ENCODE measurements at regions not wholly inside any gene's neighbourhood (a gene's known extent, or its start where the extent isn't known, plus 50 kb on each side); places are given as distances from the start of the nearest gene placed in this dataset.

DNA sequence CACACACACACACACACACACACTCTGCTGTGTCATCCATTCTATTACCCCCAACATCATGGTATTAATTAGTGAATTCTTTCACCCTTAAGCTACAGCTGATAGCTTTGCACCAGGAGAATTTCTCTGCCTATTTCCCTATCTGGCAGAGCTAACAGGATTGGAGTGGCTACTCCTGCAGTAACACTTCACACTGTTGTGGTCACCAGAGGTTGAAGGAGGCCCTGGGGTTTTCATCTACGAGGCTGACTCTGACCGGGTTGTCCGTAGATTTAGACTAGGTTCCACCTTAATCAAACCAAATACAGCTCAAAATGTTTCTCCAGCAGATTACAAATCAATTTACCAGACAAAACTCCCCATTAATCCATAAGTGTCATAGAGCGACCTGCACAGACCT, 69.2 kb upstream of the RIPOR2 start:
- no peak for DNase-seq
- no peak overlapping the region for H3K4me3 Mint-ChIP-seq
- no peaks in the 10 kb centered on the region for H3K27me3 Mint-ChIP-seq
- peaks cover 53 to 67% of the 10 kb centered on the region in 2 donors for H3K4me1 Mint-ChIP-seq (ENCODE audit: low read depth in 2 of 2)
- H3K36me3 Mint-ChIP-seq (ENCODE audit: insufficient read depth), result peaks cover 11% of the 10 kb centered on the region
- no peak for ATAC-seq (replicated peaks)
- H3K9me3 Mint-ChIP-seq, result no peaks in the 10 kb centered on the region
- H3K27ac Mint-ChIP-seq, result peak overlapping the region in 1 of 2 donors; percentile 96

DNA sequence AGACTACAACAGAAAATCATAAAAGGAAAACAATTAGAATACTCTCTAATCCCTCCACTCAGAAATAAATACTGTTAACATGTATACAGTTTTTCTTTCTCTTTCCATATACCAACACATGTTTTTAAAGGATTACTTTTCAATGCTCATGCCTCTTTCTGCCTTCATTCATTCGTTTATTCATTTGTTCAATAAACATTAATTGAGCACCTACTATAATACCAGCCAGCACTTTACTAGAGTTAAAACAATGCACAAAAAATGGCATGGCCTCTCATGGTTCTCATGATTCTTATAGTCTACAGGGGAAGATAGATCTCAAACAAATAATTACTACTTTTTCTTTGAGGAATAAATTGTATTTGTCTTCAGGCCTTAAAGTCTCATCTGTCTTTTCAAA, 70.3 kb upstream of the RIPOR2 start:
- Mint-ChIP-seq H3K27me3 (no peaks in the 10 kb centered on the region), H3K4me3 (peak overlapping the region; percentile 61 to 63), H3K36me3 (ENCODE audit: insufficient read depth) (peaks cover 9% of the 10 kb centered on the region), H3K4me1 (ENCODE audit: low read depth in 2 of 2) (peaks cover 50 to 69% of the 10 kb centered on the region in 2 donors), H3K27ac (peak overlapping the region; percentile 85 to 96), H3K9me3 (no peaks in the 10 kb centered on the region)
- no peak for DNase-seq
- peak; percentile 2 for ATAC-seq (replicated peaks)

DNA sequence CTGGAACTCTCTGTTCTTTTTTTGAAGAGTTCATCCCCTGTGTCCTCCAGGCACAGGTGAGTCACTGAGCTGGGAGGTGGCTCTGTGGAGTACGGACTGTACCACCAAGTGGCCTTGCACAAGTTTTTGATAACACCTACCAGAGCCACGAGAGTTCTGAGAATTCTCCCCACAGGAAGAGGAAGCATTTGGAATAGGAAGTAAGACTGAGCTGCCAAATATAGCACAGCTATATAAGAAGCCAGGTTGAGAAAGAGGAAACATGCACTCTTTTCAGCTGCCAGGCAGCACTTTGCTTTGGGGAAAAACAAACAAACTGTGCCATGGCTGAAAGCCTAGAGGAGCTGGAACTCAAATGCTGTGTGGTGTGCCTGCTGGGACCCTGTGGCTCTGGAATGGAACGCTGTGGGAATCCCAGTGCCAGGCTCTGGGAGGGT, 70.8 kb upstream of the RIPOR2 start:
- peak; percentile 73 for ATAC-seq (replicated peaks)
- Mint-ChIP-seq H3K4me1 (ENCODE audit: low read depth in 2 of 2) (peaks cover 50 to 73% of the 10 kb centered on the region in 2 donors), H3K4me3 (peak overlapping the region; percentile 61 to 63), H3K27me3 (no peaks in the 10 kb centered on the region), H3K36me3 (ENCODE audit: insufficient read depth) (peaks cover 5% of the 10 kb centered on the region), H3K27ac (peak overlapping the region; percentile 85 to 96), H3K9me3 (no peaks in the 10 kb centered on the region)
- peak in 1 of 3 experiments; percentile 21 for DNase-seq

DNA sequence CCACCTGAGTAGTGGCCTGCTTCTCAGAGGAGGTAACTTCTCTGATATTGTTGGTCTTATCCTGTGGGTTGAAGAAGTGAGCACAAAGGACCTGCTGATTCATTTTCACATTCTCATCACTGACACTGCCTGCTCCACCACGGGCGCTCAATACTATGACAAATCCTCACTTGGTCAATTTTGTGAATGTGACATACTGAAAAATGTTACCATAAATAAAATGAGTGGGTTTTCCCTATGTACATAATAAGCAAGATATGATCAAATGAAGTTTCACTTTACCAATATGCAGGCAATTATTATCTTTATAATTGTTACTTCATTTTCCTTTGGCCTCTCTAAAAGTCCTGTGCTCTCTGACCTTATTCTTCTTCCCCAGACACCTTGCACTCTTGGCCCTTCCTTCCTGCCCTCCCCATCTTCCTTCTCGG, 71.5 kb upstream of the RIPOR2 start:
- peaks cover 2% of the 10 kb centered on the region for H3K36me3 Mint-ChIP-seq (ENCODE audit: insufficient read depth)
- peak overlapping the region; percentile 85 to 96 for H3K27ac Mint-ChIP-seq
- H3K4me1 Mint-ChIP-seq (ENCODE audit: low read depth in 2 of 2), result peaks cover 54 to 76% of the 10 kb centered on the region in 2 donors
- no peaks in the 10 kb centered on the region for H3K27me3 Mint-ChIP-seq
- no peaks in the 10 kb centered on the region for H3K9me3 Mint-ChIP-seq
- ATAC-seq (replicated peaks), result peak; percentile 74
- peak in 1 of 3 experiments; percentile 28 for DNase-seq
- H3K4me3 Mint-ChIP-seq, result peak overlapping the region; percentile 61 to 63

DNA sequence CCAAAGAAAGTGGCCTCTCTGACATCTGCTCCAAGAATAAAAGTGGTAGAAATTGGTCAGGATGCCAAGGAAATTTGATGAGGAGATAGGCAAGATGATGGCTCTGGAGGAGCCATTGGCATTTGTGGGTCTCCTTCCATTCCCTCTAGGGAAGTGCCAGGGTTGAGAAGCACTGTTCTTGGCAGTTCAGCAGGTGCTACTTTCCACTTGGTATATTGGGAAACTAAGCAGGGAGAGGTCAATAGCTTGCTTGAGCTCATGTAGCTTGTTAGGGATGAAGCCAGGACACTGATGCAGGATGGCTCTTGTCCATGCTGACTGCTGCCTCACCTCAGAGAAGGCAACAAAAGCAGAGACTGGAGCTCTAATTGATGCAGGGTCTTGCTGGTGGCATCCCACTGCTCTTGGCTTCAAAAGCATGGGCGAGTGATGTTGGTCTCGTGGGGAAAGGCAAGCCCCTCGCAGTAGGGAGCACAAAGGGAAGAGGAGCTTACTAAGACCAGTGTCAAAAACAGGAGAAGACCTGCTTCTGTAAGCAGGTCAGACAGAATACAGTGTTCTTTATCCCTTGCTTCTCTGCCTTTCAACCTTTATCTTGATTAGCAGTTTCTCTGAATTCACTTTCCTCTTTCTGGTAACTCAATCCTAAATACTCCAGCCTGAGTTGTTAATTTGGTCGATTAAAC, 73.1 kb upstream of the RIPOR2 start:
- H3K27ac Mint-ChIP-seq, result peak overlapping the region; percentile 85 to 96
- no peaks in the 10 kb centered on the region for H3K27me3 Mint-ChIP-seq
- H3K4me1 Mint-ChIP-seq (ENCODE audit: low read depth in 2 of 2), result peaks cover 56 to 74% of the 10 kb centered on the region in 2 donors
- no peak for ATAC-seq (replicated peaks)
- H3K36me3 Mint-ChIP-seq (ENCODE audit: insufficient read depth), result no peaks in the 10 kb centered on the region
- no peaks in the 10 kb centered on the region for H3K9me3 Mint-ChIP-seq
- no peak overlapping the region for H3K4me3 Mint-ChIP-seq
- no peak for DNase-seq

DNA sequence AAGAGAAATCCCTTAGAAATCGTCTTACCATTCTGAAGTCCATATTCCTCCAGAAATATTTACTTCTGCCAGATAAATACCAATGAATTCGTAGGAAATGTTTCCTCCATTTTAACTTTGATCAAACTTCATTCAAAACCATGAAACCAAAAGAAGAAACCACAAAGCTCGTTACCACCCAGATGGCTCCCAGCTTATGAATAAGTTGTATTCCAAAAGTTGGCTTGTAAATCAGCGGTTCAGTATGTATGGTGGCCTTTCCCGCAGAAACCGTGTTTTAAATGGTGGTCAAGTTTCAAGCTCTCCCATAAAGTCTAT, 73.6 kb upstream of the RIPOR2 start:
- no peak for DNase-seq
- no peak for ATAC-seq (replicated peaks)
- Mint-ChIP-seq H3K4me3 (no peak overlapping the region), H3K27ac (peak overlapping the region; percentile 52 to 80), H3K36me3 (ENCODE audit: insufficient read depth) (no peaks in the 10 kb centered on the region), H3K27me3 (no peaks in the 10 kb centered on the region), H3K4me1 (ENCODE audit: low read depth in 2 of 2) (peaks cover 53 to 69% of the 10 kb centered on the region in 2 donors), H3K9me3 (no peaks in the 10 kb centered on the region)

DNA sequence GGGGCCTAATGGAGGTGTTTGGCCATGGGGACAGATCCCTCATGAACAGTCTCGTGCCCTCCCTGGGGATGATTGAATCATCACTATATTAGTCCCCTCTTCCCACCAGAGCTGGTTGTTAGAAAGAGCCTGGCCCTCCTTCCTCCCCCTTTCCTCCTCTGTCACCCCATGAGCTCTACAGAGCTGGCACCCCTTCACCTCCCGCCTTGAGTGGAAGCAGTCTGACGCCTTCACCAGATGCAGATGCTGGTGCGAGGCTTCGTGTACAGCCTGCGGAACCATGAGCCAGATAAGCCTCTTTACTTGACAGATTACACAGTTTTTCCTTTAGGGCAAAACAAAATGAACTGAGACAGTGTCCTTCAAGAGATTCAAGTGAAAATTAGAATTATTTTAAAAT, 74.4 kb upstream of the RIPOR2 start:
- Mint-ChIP-seq H3K9me3 (no peaks in the 10 kb centered on the region), H3K27ac (peak overlapping the region; percentile 52 to 80), H3K4me3 (no peak overlapping the region), H3K27me3 (no peaks in the 10 kb centered on the region), H3K4me1 (ENCODE audit: low read depth in 2 of 2) (peaks cover 53 to 66% of the 10 kb centered on the region in 2 donors), H3K36me3 (ENCODE audit: insufficient read depth) (no peaks in the 10 kb centered on the region)
- DNase-seq, result no peak
- ATAC-seq (replicated peaks), result no peak

DNA sequence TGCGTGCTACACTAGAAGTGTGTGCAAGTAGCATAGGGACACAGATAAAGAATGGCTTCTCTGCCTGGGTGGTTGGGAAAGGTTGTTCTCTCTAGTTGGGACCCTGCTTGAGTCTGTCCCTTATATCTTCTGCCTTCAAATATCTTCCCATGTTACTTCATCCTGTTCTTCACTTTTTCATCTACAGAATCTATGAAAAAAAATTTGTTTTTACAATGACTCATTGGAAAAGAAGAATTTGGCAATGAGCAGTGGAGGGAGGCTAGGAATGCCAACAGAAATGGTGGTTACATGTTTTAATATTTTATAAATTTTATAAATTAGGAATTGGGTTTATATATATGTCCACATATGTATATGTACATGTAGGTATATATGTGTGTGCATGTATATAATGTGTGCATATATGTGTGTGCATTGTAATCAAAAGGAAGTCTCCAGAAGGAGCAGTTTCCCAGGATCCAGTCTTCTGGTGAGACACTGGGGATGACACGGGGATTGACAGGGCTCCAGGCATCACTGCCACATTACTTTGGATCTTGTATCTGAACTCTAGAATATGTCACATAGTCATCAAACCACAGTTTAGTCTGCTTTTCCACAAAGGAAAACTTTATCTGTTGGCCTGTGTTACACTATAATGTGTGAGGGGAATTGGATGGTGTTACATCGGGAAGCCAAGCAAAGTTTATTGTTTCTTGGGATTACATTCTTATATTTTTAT, 75.3 kb upstream of the RIPOR2 start:
- H3K27me3 Mint-ChIP-seq, result no peaks in the 10 kb centered on the region
- no peaks in the 10 kb centered on the region for H3K9me3 Mint-ChIP-seq
- H3K4me3 Mint-ChIP-seq, result no peak overlapping the region
- H3K36me3 Mint-ChIP-seq (ENCODE audit: insufficient read depth), result no peaks in the 10 kb centered on the region
- H3K4me1 Mint-ChIP-seq (ENCODE audit: low read depth in 2 of 2), result peaks cover 56 to 63% of the 10 kb centered on the region in 2 donors
- peak overlapping the region in 1 of 2 donors; percentile 52 for H3K27ac Mint-ChIP-seq
- no peak for ATAC-seq (replicated peaks)
- no peak for DNase-seq

DNA sequence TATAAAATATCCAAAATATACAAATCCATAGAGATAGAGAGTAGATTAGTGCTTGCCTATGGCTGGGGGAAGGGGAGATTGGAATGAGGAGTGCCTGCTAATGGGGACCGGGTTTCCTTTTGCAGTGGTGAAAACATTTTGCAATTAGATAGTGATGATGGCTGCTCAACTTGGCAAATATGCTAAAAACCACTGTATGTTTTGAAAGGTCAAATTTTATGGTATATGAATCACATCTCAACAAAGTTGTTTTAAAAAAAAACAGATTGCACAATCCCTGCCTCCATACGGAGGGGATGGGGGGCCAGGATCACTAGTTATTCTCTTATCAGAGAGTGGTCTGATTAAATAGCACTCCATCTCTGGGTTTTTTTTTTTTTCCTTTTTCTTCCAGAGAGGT, 76.9 kb upstream of the RIPOR2 start:
- H3K4me3 Mint-ChIP-seq, result no peak overlapping the region
- no peak for ATAC-seq (replicated peaks)
- H3K4me1 Mint-ChIP-seq (ENCODE audit: low read depth in 2 of 2), result peaks cover 46 to 55% of the 10 kb centered on the region in 2 donors
- DNase-seq, result no peak
- peak overlapping the region; percentile 35 to 46 for H3K27ac Mint-ChIP-seq
- H3K27me3 Mint-ChIP-seq, result no peaks in the 10 kb centered on the region
- no peaks in the 10 kb centered on the region for H3K36me3 Mint-ChIP-seq (ENCODE audit: insufficient read depth)
- no peaks in the 10 kb centered on the region for H3K9me3 Mint-ChIP-seq

DNA sequence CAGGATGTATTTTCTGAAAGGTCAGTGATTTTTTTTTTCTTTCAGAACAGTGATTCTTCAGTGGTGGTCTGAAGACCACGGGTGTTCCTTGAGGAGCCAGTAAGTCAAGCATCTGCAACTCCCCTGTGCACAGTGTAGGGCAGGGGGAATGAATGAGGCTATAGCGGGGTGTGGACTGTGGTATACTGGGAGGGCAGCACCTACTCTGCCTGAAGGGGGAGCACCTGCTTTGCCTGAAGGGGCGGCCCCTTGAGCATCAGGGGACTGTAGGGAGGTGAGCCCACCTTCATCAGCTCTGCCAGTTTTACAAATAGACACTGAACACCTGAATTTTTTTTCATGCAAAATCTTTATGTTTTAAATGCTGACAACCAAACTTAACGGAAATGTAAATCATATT, 77.5 kb upstream of the RIPOR2 start:
- Mint-ChIP-seq H3K36me3 (ENCODE audit: insufficient read depth) (no peaks in the 10 kb centered on the region), H3K4me1 (ENCODE audit: low read depth in 2 of 2) (peaks cover 45 to 54% of the 10 kb centered on the region in 2 donors), H3K4me3 (no peak overlapping the region), H3K27me3 (no peaks in the 10 kb centered on the region), H3K27ac (peak overlapping the region in 1 of 2 donors; percentile 35), H3K9me3 (no peaks in the 10 kb centered on the region)
- DNase-seq (no peak), ATAC-seq (replicated peaks) (no peak)

DNA sequence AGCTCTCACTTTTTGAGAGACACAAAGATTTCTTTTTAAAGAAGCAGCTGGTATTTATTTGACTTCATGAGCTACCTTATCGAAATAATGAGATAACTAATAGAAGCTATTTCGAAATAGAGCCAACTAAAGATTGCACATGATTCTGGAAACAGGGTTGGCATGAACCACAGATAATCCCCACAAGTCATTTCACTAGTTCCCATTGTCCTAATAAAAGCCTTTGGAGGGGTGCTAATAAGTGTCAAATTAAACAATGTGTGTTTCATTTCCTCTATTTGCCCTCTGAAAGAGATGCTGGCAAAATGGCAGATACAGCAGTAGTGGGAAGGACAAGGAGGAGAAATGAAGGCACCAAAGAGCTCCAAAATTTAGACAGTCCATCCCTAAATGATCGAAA, 78.6 kb upstream of the RIPOR2 start:
- Mint-ChIP-seq H3K4me1 (ENCODE audit: low read depth in 2 of 2) (peaks cover 34 to 43% of the 10 kb centered on the region in 2 donors), H3K9me3 (no peaks in the 10 kb centered on the region), H3K27me3 (no peaks in the 10 kb centered on the region), H3K36me3 (ENCODE audit: insufficient read depth) (no peaks in the 10 kb centered on the region), H3K27ac (peak overlapping the region; percentile 88 to 90), H3K4me3 (no peak overlapping the region)
- ATAC-seq (replicated peaks) (no peak), DNase-seq (no peak)

DNA sequence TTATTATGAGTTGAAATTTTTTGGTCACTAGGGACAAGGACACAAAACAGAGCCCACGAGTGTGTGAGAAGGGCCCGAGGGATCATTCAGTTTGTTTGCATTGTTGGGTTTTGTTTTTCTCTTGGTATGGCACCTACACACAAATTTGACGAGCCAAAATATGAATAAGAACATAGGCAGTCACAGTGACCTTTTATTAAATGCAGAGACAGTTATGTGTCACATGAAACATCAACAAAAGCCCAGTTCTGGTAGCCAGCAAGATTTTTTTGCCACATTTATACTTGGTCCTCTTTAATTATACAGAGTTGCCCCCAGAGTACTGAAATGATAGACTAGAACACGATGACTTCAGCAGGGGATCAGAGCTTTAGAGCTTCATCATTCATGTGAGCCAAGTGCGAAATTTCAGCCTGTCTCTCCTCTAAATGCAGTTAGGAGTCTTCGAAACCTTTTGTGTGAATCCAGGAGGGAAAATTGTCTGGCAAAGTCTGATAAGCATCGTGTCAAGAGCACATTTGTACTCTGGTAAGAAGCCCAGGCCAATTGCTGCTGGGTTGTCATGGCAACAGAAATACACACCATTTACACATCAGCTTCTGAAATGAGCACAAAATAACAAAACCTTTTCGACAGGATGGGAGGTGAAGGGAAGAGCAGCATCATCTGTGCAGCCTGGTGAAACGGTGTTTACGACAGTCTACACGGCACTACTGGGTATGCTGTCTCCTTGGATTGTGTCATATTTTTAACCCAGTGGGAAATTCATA, 79.2 kb upstream of the RIPOR2 start:
- peaks cover 30 to 38% of the 10 kb centered on the region in 2 donors for H3K4me1 Mint-ChIP-seq (ENCODE audit: low read depth in 2 of 2)
- DNase-seq, result peak in 2 of 3 experiments; percentile 17 to 28
- ATAC-seq (replicated peaks), result peak; percentile 77
- no peaks in the 10 kb centered on the region for H3K9me3 Mint-ChIP-seq
- peak overlapping the region; percentile 88 to 90 for H3K27ac Mint-ChIP-seq
- H3K4me3 Mint-ChIP-seq, result peak overlapping the region in 1 of 2 donors; percentile 5
- H3K27me3 Mint-ChIP-seq, result no peaks in the 10 kb centered on the region
- H3K36me3 Mint-ChIP-seq (ENCODE audit: insufficient read depth), result no peaks in the 10 kb centered on the region

DNA sequence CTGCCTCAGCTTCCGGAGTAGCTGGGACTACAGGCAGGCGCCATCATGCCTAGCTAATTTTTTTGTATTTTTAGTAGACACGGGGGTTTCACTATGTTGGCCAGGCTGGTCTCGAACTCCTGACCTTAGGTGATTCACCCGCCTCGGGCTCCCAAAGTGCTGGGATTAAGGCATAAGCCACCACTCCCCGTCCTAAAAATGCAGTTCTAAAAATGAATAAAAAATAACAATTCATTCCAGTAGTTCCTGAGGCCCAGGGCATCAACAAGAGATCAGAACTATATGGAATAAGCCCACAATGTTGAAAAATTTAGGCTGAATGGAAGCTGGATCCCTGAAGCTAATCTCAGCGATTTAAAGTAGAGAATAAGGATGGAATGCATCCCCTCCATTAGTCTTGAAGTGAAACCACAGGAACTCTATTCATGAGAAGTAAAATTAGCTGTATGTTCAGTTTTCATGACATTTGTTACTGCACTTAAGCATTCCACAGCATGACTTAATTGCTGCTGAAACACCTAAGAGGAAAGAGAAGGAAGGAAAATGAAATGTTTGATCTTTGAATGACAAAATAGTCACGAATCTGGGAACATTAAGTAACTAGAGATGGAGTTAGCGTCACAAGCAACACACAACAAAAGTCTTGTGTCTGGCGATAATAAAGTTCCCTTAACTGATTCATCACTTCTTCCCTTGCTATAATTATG, 80.4 kb upstream of the RIPOR2 start:
- peak overlapping the region; percentile 39 to 88 for H3K27ac Mint-ChIP-seq
- DNase-seq, result no peak
- no peaks in the 10 kb centered on the region for H3K36me3 Mint-ChIP-seq (ENCODE audit: insufficient read depth)
- no peak overlapping the region for H3K4me3 Mint-ChIP-seq
- peaks cover 28 to 32% of the 10 kb centered on the region in 2 donors for H3K4me1 Mint-ChIP-seq (ENCODE audit: low read depth in 2 of 2)
- no peaks in the 10 kb centered on the region for H3K9me3 Mint-ChIP-seq
- no peak for ATAC-seq (replicated peaks)
- H3K27me3 Mint-ChIP-seq, result no peaks in the 10 kb centered on the region
